ENCODE measurements at regions not wholly inside any gene's neighbourhood (a gene's known extent, or its start where the extent isn't known, plus 50 kb on each side); places are given as distances from the start of the nearest gene placed in this dataset.

DNA sequence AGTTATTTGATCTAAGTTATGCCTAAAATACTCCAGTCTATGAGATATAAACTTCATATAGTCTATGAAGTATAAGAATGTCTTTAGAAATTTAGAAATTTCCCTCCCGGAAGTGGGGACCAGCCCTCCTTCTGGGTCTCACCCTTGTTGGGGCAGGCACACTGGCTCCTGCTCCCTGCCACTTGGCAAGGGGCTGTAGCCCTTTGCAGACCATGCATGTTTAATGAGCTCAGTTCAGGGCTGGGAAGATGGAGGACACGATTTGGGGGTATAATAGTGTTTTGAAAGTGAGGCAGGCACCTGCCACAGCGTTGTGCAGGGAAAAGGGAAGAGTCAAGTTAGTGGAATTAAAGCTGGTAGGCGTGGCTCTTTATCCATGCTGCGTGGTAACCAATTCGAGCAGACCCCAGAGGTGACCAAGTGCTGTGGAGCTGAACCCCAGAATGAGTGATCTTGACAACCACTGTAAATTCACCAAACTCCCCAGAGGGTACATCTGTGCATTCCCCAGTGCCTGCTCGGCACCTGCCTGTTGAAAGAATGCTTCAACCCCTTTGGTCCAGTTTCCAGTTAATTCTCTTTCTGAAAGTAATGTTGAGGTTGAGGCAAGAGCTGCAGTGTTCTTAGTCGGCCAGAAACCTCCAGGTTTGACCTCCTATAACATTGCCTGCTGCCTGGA is 79.6 kb downstream of the DOP1B start:
- TF ChIP-seq POLR2AphosphoS5 (IDR thresholded peaks at IDR 0.05) (no peak), EP300 (IDR thresholded peaks at IDR 0.05) (no peak), POLR2A (IDR thresholded peaks at IDR 0.05) (no peak)
- TF ChIP-seq, protein P1, sequence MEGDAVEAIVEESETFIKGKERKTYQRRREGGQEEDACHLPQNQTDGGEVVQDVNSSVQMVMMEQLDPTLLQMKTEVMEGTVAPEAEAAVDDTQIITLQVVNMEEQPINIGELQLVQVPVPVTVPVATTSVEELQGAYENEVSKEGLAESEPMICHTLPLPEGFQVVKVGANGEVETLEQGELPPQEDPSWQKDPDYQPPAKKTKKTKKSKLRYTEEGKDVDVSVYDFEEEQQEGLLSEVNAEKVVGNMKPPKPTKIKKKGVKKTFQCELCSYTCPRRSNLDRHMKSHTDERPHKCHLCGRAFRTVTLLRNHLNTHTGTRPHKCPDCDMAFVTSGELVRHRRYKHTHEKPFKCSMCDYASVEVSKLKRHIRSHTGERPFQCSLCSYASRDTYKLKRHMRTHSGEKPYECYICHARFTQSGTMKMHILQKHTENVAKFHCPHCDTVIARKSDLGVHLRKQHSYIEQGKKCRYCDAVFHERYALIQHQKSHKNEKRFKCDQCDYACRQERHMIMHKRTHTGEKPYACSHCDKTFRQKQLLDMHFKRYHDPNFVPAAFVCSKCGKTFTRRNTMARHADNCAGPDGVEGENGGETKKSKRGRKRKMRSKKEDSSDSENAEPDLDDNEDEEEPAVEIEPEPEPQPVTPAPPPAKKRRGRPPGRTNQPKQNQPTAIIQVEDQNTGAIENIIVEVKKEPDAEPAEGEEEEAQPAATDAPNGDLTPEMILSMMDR (IDR thresholded peaks at IDR 0.05), result no peak

DNA sequence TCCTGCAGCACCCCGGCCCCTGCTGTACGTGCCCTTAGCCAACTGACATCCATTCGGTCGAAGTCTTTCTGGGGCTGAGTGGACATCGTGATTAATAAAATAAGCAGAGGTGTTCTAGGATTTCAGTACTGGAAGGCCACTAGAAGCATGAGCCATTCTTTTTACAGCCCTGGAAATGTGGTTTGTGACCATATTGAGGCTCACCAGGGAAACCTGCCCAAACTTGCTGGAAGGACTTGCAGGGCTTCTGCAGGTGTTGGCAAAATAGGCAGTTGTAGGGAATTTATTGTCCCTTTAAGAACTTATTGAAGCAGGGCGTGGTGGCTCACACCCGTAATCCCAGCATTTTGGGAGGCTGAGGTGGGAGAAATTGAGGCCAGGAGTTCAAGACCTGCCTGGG is 80.8 kb downstream of the DOP1B start:
- DNase-seq (no peak), ATAC-seq (ENCODE audit: low FRiP score in 2 of 2) (no peak)
- no peaks in the 10 kb centered on the region for H3K27me3 ChIP-seq
- H3K9me3 ChIP-seq, result no peaks in the 10 kb centered on the region
- H3K4me3 ChIP-seq, result no peak overlapping the region
- TF ChIP-seq POLR2A (IDR thresholded peaks at IDR 0.05), result no peak
- no peak for TF ChIP-seq POLR2AphosphoS5 (IDR thresholded peaks at IDR 0.05)
- TF ChIP-seq, protein P1 (IDR thresholded peaks at IDR 0.05), result no peak
- TF ChIP-seq EP300 (IDR thresholded peaks at IDR 0.05), result no peak
- H3K27ac ChIP-seq, result no peak overlapping the region
- peaks cover 0 to 31% (median 18%) of the 10 kb centered on the region in 4 donors for H3K36me3 ChIP-seq
- 97 to 98% methylated on average over 7 of the region's 7 CpGs for WGBS, 2 donors
- H3K4me1 ChIP-seq, result peaks cover 0 to 18% (median 10%) of the 10 kb centered on the region in 4 donors

More for the DNA sequence above, 79.6 kb downstream of the DOP1B start:
- peaks cover 0 to 18% (median 10%) of the 10 kb centered on the region in 4 donors for H3K4me1 ChIP-seq
- no peak overlapping the region for H3K27ac ChIP-seq
- H3K27me3 ChIP-seq, result no peaks in the 10 kb centered on the region
- no peak overlapping the region for H3K4me3 ChIP-seq
- WGBS, 2 donors, result 89 to 90% methylated on average over 8 of the region's 8 CpGs
- no peaks in the 10 kb centered on the region for H3K9me3 ChIP-seq
- DNase-seq (no peak), ATAC-seq (ENCODE audit: low FRiP score in 2 of 2) (no peak)
- H3K36me3 ChIP-seq, result peaks cover under 1 to 38% (median 21%) of the 10 kb centered on the region in 4 donors

DNA sequence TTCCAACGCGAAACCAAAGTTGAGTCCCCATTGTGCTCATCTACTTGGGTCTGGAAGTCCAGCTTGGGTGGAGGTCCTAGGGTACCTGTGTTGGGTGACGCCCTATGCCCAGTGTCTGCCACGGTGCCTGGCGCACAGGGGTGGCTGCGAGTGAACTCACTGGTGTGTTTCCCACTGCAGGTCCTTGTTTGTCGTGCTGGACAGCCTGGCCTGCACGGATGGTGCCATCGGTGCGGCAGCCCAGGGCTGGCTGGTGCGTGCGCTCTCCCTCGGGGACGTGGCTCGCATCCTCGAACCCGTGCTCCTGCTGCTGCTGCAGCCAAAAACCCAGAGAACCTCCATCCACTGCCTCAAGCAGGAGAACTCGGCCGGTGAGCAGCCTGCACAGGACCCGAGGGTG is 80.4 kb upstream of the MORC3 start:
- 96 to 97% methylated on average over 9 to 20 of the region's 20 CpGs for WGBS, 2 donors
- peaks cover 3 to 22% (median 14%) of the 10 kb centered on the region in 4 donors for H3K36me3 ChIP-seq

DNA sequence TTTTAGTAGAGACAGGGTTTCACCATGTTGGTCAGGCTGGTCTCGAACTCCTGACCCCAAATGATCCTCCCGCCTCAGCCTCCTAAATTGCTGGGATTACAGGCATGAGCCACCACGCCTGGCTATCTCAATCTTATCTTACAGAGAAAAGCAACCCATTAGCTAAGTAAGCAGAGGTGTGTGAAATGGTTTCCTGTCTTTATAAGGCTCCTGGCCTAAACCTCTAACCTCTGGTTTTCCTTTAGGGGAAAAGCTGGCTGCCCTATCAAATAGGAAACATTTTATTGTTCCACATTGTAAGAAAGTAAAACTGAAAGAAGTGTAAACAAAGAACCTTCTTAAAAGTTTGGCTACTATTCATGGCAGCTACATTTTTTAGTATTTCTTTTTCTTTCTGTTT is 78.3 kb upstream of the MORC3 start:
- Histone ChIP-seq H3K27me3 (no peaks in the 10 kb centered on the region), H3K27ac (no peak overlapping the region), H3K4me3 (no peak overlapping the region), H3K9me3 (no peaks in the 10 kb centered on the region), H3K4me1 (no peaks in the 10 kb centered on the region), H3K36me3 (peaks cover 7 to 42% (median 33%) of the 10 kb centered on the region in 4 donors)
- DNase-seq, result no peak
- TF ChIP-seq EP300 (IDR thresholded peaks at IDR 0.05) (no peak), POLR2AphosphoS5 (IDR thresholded peaks at IDR 0.05) (no peak), POLR2A (IDR thresholded peaks at IDR 0.05) (no peak)
- TF ChIP-seq, protein P1 (IDR thresholded peaks at IDR 0.05), result no peak
- WGBS, 2 donors, result 81 to 96% methylated on average over 3 of the region's 3 CpGs
- ATAC-seq (ENCODE audit: low FRiP score in 2 of 2), result no peak

More for the DNA sequence above, 80.4 kb upstream of the MORC3 start:
- no peak for ATAC-seq (ENCODE audit: low FRiP score in 2 of 2)
- TF ChIP-seq, protein P1 (IDR thresholded peaks at IDR 0.05), result no peak
- TF ChIP-seq EP300 (IDR thresholded peaks at IDR 0.05), result no peak
- no peak for TF ChIP-seq POLR2AphosphoS5 (IDR thresholded peaks at IDR 0.05)
- TF ChIP-seq POLR2A (IDR thresholded peaks at IDR 0.05), result no peak
- H3K27ac ChIP-seq, result no peak overlapping the region
- H3K4me3 ChIP-seq, result no peak overlapping the region
- peaks cover 0 to 9% (median 8%) of the 10 kb centered on the region in 4 donors for H3K4me1 ChIP-seq
- H3K27me3 ChIP-seq, result no peaks in the 10 kb centered on the region
- DNase-seq, result peak in 1 of 2 donors; percentile 53
- no peaks in the 10 kb centered on the region for H3K9me3 ChIP-seq

DNA sequence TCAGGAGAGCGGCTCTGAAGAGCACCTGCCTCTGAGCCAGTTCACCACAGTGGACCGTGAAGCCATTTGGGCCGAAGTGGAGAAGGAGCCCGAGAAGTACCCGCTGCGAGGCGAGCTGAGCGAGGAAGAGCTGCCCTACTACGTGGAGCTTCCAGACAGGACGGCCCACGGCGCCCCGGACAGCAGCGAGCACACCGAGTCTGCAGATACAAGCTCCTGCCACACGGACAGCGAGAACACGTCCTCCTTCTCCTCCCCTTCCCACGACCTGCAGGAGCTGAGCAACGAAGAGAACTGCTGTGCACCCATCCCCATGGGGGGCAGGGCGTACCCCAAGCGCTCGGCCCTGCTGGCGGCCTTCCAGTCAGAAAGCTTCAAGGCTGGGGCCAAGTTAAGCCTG is 74.9 kb upstream of the MORC3 start:
- 95 to 96% methylated on average over 21 to 24 of the region's 24 CpGs for WGBS, 2 donors
- Histone ChIP-seq H3K4me1 (no peaks in the 10 kb centered on the region), H3K27me3 (no peaks in the 10 kb centered on the region), H3K9me3 (no peaks in the 10 kb centered on the region), H3K27ac (no peak overlapping the region), H3K36me3 (peaks cover 7 to 51% (median 27%) of the 10 kb centered on the region in 4 donors), H3K4me3 (no peak overlapping the region)
- no peak for ATAC-seq (ENCODE audit: low FRiP score in 2 of 2)
- TF ChIP-seq, protein P1 (IDR thresholded peaks at IDR 0.05), result no peak
- TF ChIP-seq EP300 (IDR thresholded peaks at IDR 0.05) (no peak), POLR2AphosphoS5 (IDR thresholded peaks at IDR 0.05) (no peak), POLR2A (IDR thresholded peaks at IDR 0.05) (no peak)
- DNase-seq, result peak in 1 of 2 donors; percentile 79
